GM12875 (cell line): ENCODE measurements at regions not wholly inside any gene's neighbourhood (a gene's known extent, or its start where the extent isn't known, plus 50 kb on each side); places are given as distances from the start of the nearest gene placed in this dataset.

ENCODE experiments used
- H3K4me3 ChIP-seq: one replicate; pipeline ENCODE4 v1.5.1; 2011; ENCODE audit warnings: low read depth, low read length, control low read depth
- TF ChIP-seq, protein P1 (sequence below): IDR thresholded peaks from 2 replicates; pipeline ENCODE4 v1.5.1; 2011; ENCODE audit warnings: low read depth, mild to moderate bottlenecking, control low read depth, inconsistent platforms, low read length, moderate library complexity, borderline replicate concordance; ENCODE audit not compliant: insufficient read depth

DNA sequence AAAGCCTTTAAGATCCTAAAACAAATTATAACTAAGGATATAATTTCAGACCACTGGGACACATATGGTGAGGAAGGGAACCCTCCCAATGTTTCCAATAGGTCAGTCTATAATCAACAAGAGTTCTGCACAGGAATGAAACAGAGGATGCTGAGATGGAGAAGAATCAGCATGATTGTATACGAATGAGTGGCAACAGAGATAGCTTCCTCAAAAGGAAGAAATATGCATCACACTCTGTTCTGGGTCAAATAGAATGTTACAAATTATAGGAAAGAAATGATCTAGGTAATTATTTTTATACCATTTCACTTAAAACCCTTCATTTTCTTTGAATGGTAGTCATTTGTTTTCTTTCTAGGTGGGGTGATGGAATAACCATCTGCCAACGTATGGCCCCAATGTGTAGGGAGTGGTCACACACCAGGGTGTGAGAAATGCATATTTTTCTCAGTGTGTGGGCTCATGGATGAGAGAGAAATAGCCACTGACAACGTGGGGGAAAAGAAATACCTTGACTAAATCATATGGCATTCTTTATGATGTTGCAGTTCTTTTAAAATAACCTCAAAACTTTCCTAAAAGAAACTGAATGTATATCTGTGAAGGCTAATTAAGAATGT is 104.6 kb upstream of the IVNS1ABP start:
- H3K4me3 ChIP-seq, result no peak overlapping the region
- TF ChIP-seq, protein P1, sequence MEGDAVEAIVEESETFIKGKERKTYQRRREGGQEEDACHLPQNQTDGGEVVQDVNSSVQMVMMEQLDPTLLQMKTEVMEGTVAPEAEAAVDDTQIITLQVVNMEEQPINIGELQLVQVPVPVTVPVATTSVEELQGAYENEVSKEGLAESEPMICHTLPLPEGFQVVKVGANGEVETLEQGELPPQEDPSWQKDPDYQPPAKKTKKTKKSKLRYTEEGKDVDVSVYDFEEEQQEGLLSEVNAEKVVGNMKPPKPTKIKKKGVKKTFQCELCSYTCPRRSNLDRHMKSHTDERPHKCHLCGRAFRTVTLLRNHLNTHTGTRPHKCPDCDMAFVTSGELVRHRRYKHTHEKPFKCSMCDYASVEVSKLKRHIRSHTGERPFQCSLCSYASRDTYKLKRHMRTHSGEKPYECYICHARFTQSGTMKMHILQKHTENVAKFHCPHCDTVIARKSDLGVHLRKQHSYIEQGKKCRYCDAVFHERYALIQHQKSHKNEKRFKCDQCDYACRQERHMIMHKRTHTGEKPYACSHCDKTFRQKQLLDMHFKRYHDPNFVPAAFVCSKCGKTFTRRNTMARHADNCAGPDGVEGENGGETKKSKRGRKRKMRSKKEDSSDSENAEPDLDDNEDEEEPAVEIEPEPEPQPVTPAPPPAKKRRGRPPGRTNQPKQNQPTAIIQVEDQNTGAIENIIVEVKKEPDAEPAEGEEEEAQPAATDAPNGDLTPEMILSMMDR, result no peak

DNA sequence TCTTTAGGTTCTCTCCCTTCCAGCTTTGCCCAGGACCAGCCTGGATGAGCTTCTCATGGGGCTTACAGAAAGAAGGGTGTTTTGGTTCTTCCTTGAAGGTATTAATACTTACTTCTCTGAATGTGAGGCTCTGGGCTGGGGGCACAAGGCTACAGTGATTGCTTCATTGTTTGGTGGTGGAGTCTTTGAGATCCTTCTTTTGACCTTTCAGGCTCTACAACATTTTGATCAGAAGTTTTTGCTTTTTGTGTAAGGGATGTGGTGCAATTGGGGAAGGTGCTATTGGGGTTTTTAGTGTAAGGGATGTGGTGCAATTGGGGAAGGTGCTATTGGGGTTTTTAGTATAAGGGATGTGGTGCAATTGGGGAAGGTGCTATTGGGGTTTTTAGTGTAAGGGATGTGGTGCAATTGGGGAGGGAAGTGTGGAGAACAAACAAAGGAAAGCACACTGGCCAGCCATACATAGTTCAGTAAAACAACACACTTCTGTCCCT is 103.6 kb upstream of the IVNS1ABP start:
- TF ChIP-seq, protein P1, result no peak
- H3K4me3 ChIP-seq, result no peak overlapping the region

DNA sequence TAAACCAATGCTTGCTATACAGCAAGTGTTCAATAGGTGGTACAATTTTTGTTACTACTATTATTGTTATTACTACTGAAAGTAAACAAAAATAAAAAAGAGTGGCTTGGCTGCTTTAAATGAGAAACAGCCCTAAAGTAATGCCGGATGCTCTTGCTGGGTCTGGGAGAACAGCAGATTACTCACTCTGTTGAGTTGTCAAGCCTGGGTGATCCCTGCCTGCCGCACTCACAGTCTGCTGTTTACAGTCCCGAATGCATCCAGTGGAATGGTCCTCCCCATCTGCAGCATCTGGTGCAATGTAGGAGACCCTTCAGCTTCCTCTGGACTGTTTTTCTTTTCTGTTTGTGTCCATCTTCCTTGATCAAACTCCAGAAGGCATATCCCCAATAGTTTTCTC is 102.7 kb upstream of the IVNS1ABP start:
- H3K4me3 ChIP-seq, result no peak overlapping the region
- TF ChIP-seq, protein P1, result no peak

DNA sequence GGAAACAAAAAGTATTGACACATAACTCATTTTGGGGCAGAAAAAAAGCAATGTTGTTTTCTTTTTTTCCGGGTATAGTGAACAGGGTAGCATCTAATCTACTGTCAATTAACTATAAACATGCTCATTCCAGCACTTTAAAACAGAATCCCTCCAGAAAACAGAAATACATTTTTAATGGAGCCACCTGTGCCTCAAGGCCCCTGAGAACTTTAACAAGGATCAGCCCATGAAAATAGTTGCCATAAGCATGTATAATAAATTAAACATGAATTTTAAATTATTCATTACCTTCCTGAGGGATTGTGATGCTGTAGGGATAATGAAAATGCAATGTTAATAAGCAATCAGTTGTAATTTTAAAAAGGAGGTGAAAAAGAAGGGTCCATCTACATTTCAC is 101.4 kb upstream of the IVNS1ABP start:
- TF ChIP-seq, protein P1, result no peak

DNA sequence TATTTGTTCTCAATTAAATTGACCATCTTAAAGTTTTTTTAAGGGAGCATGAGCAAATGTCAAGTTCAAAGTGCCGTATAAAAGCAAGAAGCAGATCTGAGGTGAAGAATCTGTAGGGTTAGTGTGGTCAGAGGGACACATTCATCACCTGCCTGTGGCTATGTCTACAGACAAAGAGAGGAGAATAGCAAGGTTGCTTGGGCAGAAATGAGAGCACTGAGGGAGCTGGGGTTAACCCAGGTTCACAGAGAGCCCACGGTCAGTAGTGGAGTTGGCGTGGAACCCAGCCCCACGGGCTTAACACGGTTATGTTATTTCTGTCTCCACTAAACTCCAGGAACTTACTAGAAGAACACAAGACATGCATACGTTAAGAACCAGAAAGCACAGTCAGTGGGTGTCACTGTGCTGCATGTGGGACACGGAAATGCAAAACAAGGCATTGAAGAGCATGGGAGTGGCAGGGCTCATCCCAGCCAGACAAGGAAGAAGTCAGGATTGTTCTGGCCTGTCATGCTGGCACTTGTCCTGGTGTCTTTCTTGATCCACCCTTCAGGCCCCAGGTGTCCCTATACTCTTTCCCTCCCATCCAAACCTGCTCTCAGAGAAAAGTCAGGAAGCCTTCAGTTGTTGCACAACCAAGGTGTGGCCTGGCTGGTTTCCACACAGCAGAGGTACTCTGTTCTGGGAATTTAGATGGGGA is 95.5 kb upstream of the IVNS1ABP start:
- TF ChIP-seq, protein P1, result no peak
- H3K4me3 ChIP-seq, result no peak overlapping the region

More for the DNA sequence above, 101.4 kb upstream of the IVNS1ABP start:
- no peak overlapping the region for H3K4me3 ChIP-seq

DNA sequence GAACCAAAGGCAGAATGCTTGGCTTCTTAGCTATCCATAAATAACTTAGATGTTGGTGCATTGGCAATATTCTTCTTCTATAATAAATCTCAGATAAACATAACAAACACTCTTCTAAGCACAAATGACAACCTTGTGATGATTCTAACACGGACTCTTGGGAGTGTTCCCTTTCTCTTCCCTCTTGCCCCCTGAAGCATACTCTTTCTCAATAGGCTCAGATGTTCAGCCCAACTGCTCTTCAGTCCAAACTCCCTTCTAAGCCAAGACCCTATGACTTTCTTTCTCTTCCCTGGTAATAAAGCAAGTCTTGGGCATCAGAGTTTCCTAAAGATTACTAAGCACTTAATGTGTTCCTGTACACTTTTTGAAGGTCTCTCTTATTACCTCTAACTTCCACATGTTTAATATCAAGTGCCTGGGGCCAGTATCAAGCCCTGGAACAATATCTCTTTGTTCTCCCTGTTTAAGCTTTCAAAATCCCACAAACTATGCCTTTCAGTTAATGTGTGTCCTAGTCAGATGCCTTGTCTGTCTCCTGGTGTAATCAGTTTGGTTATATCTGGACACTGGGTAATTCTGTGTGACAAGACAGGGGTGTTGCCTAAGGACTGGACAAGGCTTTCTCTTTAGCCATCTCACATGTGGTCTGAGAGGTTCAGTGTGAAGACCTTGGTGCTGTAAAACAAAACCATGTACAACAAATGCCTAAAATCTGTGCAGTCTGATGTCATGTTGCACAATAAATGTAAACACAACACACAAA is 92.9 kb upstream of the IVNS1ABP start:
- H3K4me3 ChIP-seq, result no peak overlapping the region
- TF ChIP-seq, protein P1, result no peak
